Nephron (organoid): ENCODE measurements at regions not wholly inside any gene's neighbourhood (a gene's known extent, or its start where the extent isn't known, plus 50 kb on each side); places are given as distances from the start of the nearest gene placed in this dataset.

Experiments
- H3K27ac Mint-ChIP-seq, 3 experiments: 2 replicates each; pipeline ENCODE4 v1.8.0; 2020; ENCODE audit warnings: mixed read lengths in 3 of 3, mild to moderate bottlenecking in 2 of 3, moderate library complexity in 1 of 3
- H3K27me3 Mint-ChIP-seq: 2 replicates; pipeline ENCODE4 v1.8.0; 2021; ENCODE audit warnings: low read depth, mild to moderate bottlenecking, moderate library complexity, mixed read lengths
- H3K36me3 Mint-ChIP-seq: 2 replicates; pipeline ENCODE4 v1.8.0; 2020; ENCODE audit warnings: low read depth, mixed read lengths
- H3K4me1 Mint-ChIP-seq: 2 replicates; pipeline ENCODE4 v1.8.0; 2020; ENCODE audit warnings: mixed read lengths
- H3K4me3 Mint-ChIP-seq, 3 experiments: 2 replicates each; pipeline ENCODE4 v1.8.0; 2020; ENCODE audit warnings: mild to moderate bottlenecking in 3 of 3, mixed read lengths in 3 of 3, moderate library complexity in 2 of 3
- H3K9me3 Mint-ChIP-seq: 2 replicates; pipeline ENCODE4 v1.8.0; 2020; ENCODE audit warnings: mixed read lengths
- CTCF ChIP-seq, 3 experiments: fragments of 200-600 bp; sonication (generic); IDR thresholded peaks; one replicate each; pipeline ENCODE4 v1.5.0; 2021; ENCODE audit warnings: antibody characterized with exemption in 3 of 3; ENCODE audit not compliant: unreplicated experiment in 3 of 3

DNA sequence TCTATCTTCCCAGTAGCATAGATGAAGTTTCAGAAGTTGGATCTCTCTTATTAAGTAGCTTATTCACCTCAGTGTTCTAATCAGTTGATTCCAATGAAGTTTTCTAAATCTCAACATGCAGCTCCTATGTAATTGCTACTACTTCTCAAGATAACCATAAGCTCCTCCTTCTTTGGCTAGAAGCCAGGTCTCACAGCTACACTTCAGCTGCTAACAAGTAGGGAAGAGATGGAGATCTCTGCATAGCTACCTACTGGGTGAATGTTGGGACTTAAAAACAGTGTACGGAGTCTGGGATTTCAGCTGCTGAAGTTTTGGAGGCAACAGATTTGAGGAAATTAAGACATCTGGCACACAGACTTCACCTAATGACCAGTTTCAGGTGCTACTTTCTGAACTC, 661.0 kb downstream of the SLITRK1 start:
- no peak overlapping the region for H3K4me3 Mint-ChIP-seq
- no peak for TF ChIP-seq CTCF (IDR thresholded peaks at IDR 0.05; ENCODE audit: unreplicated experiment in 3 of 3)
- H3K36me3 Mint-ChIP-seq = no peaks in the 10 kb centered on the region

DNA sequence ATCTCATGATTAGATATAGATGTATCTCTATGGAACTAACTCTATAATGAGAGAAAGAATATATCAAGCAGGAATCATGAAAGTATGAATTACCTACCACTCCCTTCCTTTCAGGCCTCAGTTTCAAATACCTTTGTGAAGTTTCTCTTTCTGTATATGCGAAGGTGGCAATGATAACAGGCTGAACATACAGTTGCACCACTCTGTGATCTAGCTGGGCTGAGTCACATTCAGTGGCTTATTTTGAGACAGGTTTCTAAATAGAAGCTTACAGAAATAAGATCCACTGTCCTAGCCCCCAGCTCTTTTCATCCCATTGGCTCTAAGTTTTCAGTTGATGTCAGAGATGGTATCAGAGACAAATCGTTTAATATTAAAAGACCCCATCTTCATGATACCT, 662.0 kb downstream of the SLITRK1 start:
- Mint-ChIP-seq H3K9me3 (no peaks in the 10 kb centered on the region), H3K27ac (no peak overlapping the region), H3K36me3 (no peaks in the 10 kb centered on the region), H3K27me3 (no peaks in the 10 kb centered on the region), H3K4me3 (no peak overlapping the region), H3K4me1 (peaks cover 9% of the 10 kb centered on the region)
- no peak for TF ChIP-seq CTCF (IDR thresholded peaks at IDR 0.05; ENCODE audit: unreplicated experiment in 3 of 3)

More for the DNA sequence above, 661.0 kb downstream of the SLITRK1 start:
- Mint-ChIP-seq H3K9me3 (no peaks in the 10 kb centered on the region), H3K27me3 (no peaks in the 10 kb centered on the region), H3K4me1 (peaks cover 5% of the 10 kb centered on the region), H3K27ac (no peak overlapping the region)

DNA sequence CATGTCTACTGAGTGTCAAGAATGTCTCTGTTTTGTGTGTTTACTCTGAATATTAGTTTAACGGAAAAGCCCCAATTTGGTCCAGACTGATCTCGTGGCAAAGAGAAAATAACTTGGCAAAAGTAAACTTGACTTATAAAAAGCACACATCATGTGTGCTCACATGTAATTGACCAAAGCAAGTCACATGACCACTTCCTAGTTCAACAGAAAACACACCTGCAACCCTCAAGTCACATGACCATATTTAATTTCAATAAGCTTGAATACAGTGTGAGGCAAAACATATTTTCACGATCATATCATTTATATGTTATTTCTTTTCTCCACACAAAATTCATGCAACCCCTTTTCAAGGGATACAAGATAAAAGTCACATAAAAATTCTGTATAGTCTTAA, 662.4 kb downstream of the SLITRK1 start:
- H3K27ac Mint-ChIP-seq = no peak overlapping the region
- peaks cover 9% of the 10 kb centered on the region for H3K4me1 Mint-ChIP-seq
- H3K36me3 Mint-ChIP-seq = no peaks in the 10 kb centered on the region
- no peaks in the 10 kb centered on the region for H3K9me3 Mint-ChIP-seq
- H3K4me3 Mint-ChIP-seq = no peak overlapping the region
- TF ChIP-seq CTCF (IDR thresholded peaks at IDR 0.05; ENCODE audit: unreplicated experiment in 3 of 3) = no peak
- no peaks in the 10 kb centered on the region for H3K27me3 Mint-ChIP-seq

DNA sequence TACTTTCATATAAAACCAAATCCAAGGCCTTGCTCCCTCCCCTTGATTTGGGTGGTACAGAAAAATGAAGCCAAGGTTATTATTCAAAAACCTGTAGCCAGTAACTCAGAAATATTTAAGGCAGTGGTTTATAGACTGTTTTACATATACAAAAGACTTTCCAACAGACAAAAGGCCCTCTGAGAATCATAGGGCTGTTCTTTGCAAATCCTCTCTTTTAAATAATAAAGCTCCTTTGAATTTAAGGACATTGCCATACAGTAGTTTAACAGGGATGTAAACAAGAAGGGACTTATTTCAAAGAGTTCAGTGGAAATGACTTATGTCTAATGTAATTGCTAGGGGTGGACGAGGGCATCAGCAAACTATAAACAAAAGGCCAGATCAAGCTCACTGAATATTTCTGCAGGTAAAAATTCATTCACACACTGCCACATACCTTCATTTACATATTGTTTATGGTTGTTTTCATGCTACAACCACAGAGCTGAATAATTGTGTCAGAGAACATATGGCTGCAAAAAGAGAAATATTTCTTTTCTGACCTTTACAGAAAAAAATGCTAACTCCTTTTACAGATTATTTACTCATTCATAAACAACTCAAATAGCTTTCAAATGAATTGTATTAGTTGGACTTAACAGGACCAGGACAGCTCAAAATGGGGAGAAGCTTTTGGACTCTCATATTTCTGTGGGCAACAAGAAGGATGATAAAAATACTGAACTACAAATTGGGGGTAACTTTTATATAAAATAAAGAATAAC, 665.6 kb downstream of the SLITRK1 start:
- no peak for TF ChIP-seq CTCF (IDR thresholded peaks at IDR 0.05; ENCODE audit: unreplicated experiment in 3 of 3)
- peaks cover 9% of the 10 kb centered on the region for H3K4me1 Mint-ChIP-seq
- no peak overlapping the region for H3K27ac Mint-ChIP-seq
- H3K27me3 Mint-ChIP-seq = no peaks in the 10 kb centered on the region
- no peaks in the 10 kb centered on the region for H3K36me3 Mint-ChIP-seq
- H3K9me3 Mint-ChIP-seq = peaks cover 7% of the 10 kb centered on the region
- no peak overlapping the region for H3K4me3 Mint-ChIP-seq

- H3K36me3 Mint-ChIP-seq = no peaks in the 10 kb centered on the region
- H3K9me3 Mint-ChIP-seq = peaks cover 13% of the 10 kb centered on the region
- peaks cover 9% of the 10 kb centered on the region for H3K4me1 Mint-ChIP-seq
- TF ChIP-seq CTCF (IDR thresholded peaks at IDR 0.05; ENCODE audit: unreplicated experiment in 3 of 3) = no peak
- H3K27ac Mint-ChIP-seq = no peak overlapping the region
- no peaks in the 10 kb centered on the region for H3K27me3 Mint-ChIP-seq
- no peak overlapping the region for H3K4me3 Mint-ChIP-seq
Measured at GRCh38 chr13:83215627-83216026, 666.6 kb downstream of the SLITRK1 start.

DNA sequence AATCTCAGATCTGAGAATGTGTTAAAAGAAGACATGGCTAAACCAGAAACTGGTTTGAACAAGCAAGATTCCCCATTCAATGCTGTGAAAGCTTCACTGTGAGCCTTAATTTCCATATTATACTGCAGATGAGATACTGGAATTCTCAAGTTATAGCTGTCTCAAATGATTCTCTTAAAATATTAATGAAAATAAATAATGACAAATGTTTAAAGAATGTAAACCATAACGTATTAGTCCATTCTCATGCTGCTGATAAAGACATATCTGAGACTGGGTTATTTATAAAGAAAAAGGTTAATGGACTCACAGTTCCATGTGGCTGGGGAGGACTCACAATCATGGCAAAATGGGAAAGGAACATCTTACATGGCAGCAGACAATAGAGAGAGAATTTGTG, 667.8 kb downstream of the SLITRK1 start:
- H3K4me1 Mint-ChIP-seq = peaks cover 9% of the 10 kb centered on the region
- no peaks in the 10 kb centered on the region for H3K36me3 Mint-ChIP-seq
- H3K27me3 Mint-ChIP-seq = no peaks in the 10 kb centered on the region
- TF ChIP-seq CTCF (IDR thresholded peaks at IDR 0.05; ENCODE audit: unreplicated experiment in 3 of 3) = no peak
- no peak overlapping the region for H3K4me3 Mint-ChIP-seq
- peaks cover 16% of the 10 kb centered on the region for H3K9me3 Mint-ChIP-seq
- no peak overlapping the region for H3K27ac Mint-ChIP-seq
